ENCODE measurements at regions not wholly inside any gene's neighbourhood (a gene's known extent, or its start where the extent isn't known, plus 50 kb on each side); places are given as distances from the start of the nearest gene placed in this dataset.

- TF ChIP-seq, protein P1, sequence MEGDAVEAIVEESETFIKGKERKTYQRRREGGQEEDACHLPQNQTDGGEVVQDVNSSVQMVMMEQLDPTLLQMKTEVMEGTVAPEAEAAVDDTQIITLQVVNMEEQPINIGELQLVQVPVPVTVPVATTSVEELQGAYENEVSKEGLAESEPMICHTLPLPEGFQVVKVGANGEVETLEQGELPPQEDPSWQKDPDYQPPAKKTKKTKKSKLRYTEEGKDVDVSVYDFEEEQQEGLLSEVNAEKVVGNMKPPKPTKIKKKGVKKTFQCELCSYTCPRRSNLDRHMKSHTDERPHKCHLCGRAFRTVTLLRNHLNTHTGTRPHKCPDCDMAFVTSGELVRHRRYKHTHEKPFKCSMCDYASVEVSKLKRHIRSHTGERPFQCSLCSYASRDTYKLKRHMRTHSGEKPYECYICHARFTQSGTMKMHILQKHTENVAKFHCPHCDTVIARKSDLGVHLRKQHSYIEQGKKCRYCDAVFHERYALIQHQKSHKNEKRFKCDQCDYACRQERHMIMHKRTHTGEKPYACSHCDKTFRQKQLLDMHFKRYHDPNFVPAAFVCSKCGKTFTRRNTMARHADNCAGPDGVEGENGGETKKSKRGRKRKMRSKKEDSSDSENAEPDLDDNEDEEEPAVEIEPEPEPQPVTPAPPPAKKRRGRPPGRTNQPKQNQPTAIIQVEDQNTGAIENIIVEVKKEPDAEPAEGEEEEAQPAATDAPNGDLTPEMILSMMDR (conservative IDR thresholded peaks at IDR 0.05) = no peak
- TF ChIP-seq ZFX (IDR thresholded peaks at IDR 0.05) = no peak
Measured at GRCh38 chr2:207341804-207342203, 176.1 kb upstream of the KLF7 start.

Measured in C4-2B (cell line).